GM23338 (cell line): ENCODE measurements at regions not wholly inside any gene's neighbourhood (a gene's known extent, or its start where the extent isn't known, plus 50 kb on each side); places are given as distances from the start of the nearest gene placed in this dataset.

ENCODE experiments used
- ATAC-seq: fragments of 200-7000 bp; cut with Tn5 transposase; 3 replicates; pipeline ENCODE4 v1.9.1; 2020
- DNase-seq: peaks from one replicate; pipeline ENCODE4 v3.0.0-alpha.2; 2015; ENCODE audit warnings: low spot score
- H2AFZ ChIP-seq: fragments of 200-600 bp; sonication (generic); 2 replicates; pipeline ENCODE4 v1.8.0; 2016; ENCODE audit warnings: antibody characterized with exemption, mild to moderate bottlenecking, moderate library complexity
- H3F3A ChIP-seq: fragments of 200-600 bp; sonication (generic); replicated peaks from 2 replicates; pipeline ENCODE4 v1.8.0; 2017; ENCODE audit warnings: antibody characterized with exemption, mixed run types, low read depth
- H3K27ac ChIP-seq: fragments of 200-600 bp; sonication (generic); 2 replicates; pipeline ENCODE4 v1.6.1; 2016; ENCODE audit warnings: low read depth
- H3K27me3 ChIP-seq: fragments of 200-600 bp; sonication (generic); 2 replicates; pipeline ENCODE4 v1.8.0; 2016; ENCODE audit warnings: mild to moderate bottlenecking, mixed run types, moderate library complexity; ENCODE audit not compliant: insufficient read depth
- H3K36me3 ChIP-seq: fragments of 200-600 bp; sonication (generic); 2 replicates; pipeline ENCODE4 v1.8.0; 2016; ENCODE audit warnings: mild to moderate bottlenecking; ENCODE audit not compliant: insufficient read depth
- H3K4me1 ChIP-seq: fragments of 200-600 bp; sonication (generic); 2 replicates; pipeline ENCODE4 v1.8.0; 2016; ENCODE audit warnings: mild to moderate bottlenecking, moderate library complexity; ENCODE audit not compliant: insufficient read depth
- H3K4me2 ChIP-seq: fragments of 200-600 bp; sonication (generic); 2 replicates; pipeline ENCODE4 v1.7.1; 2017; ENCODE audit warnings: mixed run types
- H3K4me3 ChIP-seq: fragments of 200-600 bp; sonication (generic); 2 replicates; pipeline ENCODE4 v1.6.1; 2016; ENCODE audit warnings: mixed run types
- H3K79me2 ChIP-seq: fragments of 200-600 bp; sonication (generic); replicated peaks from 2 replicates; pipeline ENCODE4 v1.8.0; 2017; ENCODE audit warnings: mild to moderate bottlenecking; ENCODE audit not compliant: insufficient read depth
- H3K9me2 ChIP-seq: fragments of 200-600 bp; sonication (generic); 2 replicates; pipeline ENCODE4 v1.8.0; 2017; ENCODE audit not compliant: insufficient read depth
- H4K20me1 ChIP-seq: fragments of 200-600 bp; sonication (generic); replicated peaks from 2 replicates; pipeline ENCODE4 v1.8.0; 2017; ENCODE audit warnings: mild to moderate bottlenecking; ENCODE audit not compliant: insufficient read depth
- H3K27ac Mint-ChIP-seq: 2 replicates; pipeline ENCODE4 v1.8.0; 2020; ENCODE audit warnings: inconsistent platforms, mild to moderate bottlenecking, moderate library complexity, mixed read lengths
- H3K27me3 Mint-ChIP-seq: 3 replicates; pipeline ENCODE4 v1.8.0; 2022; ENCODE audit warnings: low read depth, mild to moderate bottlenecking, moderate library complexity, mixed read lengths, inconsistent platforms; ENCODE audit not compliant: insufficient read depth, poor library complexity
- H3K36me3 Mint-ChIP-seq: 3 replicates; pipeline ENCODE4 v1.8.0; 2021; ENCODE audit warnings: low read depth, mild to moderate bottlenecking, inconsistent platforms, moderate library complexity, mixed read lengths
- H3K4me1 Mint-ChIP-seq: 3 replicates; pipeline ENCODE4 v1.8.0; 2020; ENCODE audit warnings: mild to moderate bottlenecking, inconsistent platforms, mixed read lengths
- H3K4me3 Mint-ChIP-seq: 3 replicates; pipeline ENCODE4 v1.8.0; 2021; ENCODE audit warnings: moderate library complexity, mild to moderate bottlenecking, inconsistent platforms, mixed read lengths
- H3K9me3 Mint-ChIP-seq: 3 replicates; pipeline ENCODE4 v1.8.0; 2020; ENCODE audit warnings: moderate library complexity, mild to moderate bottlenecking, inconsistent platforms, mixed read lengths
- JUNB ChIP-seq: IDR thresholded peaks from one replicate; pipeline ENCODE4 v1.6.1; 2016; ENCODE audit warnings: antibody characterized with exemption; ENCODE audit not compliant: unreplicated experiment
- TF ChIP-seq, protein P1 (sequence below): fragments of 250-450 bp; sonication (Bioruptor Pico); IDR thresholded peaks from 2 replicates; pipeline ENCODE4 v1.5.0; 2020; ENCODE audit warnings: mild to moderate bottlenecking, moderate library complexity

DNA sequence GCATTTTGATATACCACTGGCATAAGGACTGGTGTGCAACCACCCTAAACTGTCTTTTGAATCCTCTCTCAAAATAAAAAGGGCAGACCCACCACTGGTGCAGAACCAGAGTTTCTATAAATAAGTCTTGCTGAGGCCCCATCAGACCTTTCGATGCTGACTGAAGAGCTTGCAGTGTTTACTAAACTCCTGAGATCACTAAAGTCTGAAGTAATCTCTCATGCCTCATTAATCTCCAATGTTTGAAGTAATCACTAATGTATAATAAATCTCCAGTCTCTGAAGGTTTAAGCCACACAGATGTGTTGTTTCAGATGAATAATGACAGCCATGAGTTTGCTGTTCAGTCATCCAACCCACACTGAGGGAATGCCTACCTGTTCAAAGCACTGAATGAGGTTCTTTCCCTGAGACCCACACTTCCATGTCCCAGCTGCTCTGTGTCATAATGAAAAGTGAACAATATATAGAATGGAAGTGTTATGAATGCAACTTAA is 50.6 kb upstream of the DEUP1 start:
- Mint-ChIP-seq H3K4me1 (no peaks in the 10 kb centered on the region), H3K27me3 (no peaks in the 10 kb centered on the region), H3K36me3 (no peaks in the 10 kb centered on the region), H3K4me3 (no peak overlapping the region), H3K9me3 (no peaks in the 10 kb centered on the region), H3K27ac (no peak overlapping the region)
- H3F3A ChIP-seq = no peaks in the 10 kb centered on the region
- ATAC-seq (no peak), DNase-seq (no peak)
- TF ChIP-seq, protein P1, sequence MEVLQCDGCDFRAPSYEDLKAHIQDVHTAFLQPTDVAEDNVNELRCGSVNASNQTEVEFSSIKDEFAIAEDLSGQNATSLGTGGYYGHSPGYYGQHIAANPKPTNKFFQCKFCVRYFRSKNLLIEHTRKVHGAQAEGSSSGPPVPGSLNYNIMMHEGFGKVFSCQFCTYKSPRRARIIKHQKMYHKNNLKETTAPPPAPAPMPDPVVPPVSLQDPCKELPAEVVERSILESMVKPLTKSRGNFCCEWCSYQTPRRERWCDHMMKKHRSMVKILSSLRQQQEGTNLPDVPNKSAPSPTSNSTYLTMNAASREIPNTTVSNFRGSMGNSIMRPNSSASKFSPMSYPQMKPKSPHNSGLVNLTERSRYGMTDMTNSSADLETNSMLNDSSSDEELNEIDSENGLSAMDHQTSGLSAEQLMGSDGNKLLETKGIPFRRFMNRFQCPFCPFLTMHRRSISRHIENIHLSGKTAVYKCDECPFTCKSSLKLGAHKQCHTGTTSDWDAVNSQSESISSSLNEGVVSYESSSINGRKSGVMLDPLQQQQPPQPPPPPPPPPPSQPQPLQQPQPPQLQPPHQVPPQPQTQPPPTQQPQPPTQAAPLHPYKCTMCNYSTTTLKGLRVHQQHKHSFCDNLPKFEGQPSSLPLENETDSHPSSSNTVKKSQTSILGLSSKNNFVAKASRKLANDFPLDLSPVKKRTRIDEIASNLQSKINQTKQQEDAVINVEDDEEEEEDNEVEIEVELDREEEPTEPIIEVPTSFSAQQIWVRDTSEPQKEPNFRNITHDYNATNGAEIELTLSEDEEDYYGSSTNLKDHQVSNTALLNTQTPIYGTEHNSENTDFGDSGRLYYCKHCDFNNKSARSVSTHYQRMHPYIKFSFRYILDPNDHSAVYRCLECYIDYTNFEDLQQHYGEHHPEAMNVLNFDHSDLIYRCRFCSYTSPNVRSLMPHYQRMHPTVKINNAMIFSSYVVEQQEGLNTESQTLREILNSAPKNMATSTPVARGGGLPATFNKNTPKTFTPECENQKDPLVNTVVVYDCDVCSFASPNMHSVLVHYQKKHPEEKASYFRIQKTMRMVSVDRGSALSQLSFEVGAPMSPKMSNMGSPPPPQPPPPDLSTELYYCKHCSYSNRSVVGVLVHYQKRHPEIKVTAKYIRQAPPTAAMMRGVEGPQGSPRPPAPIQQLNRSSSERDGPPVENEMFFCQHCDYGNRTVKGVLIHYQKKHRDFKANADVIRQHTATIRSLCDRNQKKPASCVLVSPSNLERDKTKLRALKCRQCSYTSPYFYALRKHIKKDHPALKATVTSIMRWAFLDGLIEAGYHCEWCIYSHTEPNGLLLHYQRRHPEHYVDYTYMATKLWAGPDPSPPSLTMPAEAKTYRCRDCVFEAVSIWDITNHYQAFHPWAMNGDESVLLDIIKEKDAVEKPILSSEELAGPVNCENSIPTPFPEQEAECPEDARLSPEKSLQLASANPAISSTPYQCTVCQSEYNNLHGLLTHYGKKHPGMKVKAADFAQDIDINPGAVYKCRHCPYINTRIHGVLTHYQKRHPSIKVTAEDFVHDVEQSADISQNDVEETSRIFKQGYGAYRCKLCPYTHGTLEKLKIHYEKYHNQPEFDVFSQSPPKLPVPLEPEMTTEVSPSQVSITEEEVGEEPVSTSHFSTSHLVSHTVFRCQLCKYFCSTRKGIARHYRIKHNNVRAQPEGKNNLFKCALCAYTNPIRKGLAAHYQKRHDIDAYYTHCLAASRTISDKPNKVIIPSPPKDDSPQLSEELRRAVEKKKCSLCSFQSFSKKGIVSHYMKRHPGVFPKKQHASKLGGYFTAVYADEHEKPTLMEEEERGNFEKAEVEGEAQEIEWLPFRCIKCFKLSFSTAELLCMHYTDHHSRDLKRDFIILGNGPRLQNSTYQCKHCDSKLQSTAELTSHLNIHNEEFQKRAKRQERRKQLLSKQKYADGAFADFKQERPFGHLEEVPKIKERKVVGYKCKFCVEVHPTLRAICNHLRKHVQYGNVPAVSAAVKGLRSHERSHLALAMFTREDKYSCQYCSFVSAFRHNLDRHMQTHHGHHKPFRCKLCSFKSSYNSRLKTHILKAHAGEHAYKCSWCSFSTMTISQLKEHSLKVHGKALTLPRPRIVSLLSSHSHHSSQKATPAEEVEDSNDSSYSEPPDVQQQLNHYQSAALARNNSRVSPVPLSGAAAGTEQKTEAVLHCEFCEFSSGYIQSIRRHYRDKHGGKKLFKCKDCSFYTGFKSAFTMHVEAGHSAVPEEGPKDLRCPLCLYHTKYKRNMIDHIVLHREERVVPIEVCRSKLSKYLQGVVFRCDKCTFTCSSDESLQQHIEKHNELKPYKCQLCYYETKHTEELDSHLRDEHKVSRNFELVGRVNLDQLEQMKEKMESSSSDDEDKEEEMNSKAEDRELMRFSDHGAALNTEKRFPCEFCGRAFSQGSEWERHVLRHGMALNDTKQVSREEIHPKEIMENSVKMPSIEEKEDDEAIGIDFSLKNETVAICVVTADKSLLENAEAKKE (CRISPR knock-in tag) = no peak
- no peak for TF ChIP-seq JUNB
- no peak overlapping the region for H2AFZ ChIP-seq
- H3K9me2 ChIP-seq = no peaks in the 10 kb centered on the region
- H3K4me1 ChIP-seq = no peaks in the 10 kb centered on the region
- no peaks in the 10 kb centered on the region for H3K79me2 ChIP-seq
- H3K27ac ChIP-seq = no peak overlapping the region
- H3K4me2 ChIP-seq = no peak overlapping the region
- H4K20me1 ChIP-seq = no peaks in the 10 kb centered on the region
- H3K36me3 ChIP-seq = no peaks in the 10 kb centered on the region
- H3K27me3 ChIP-seq = no peaks in the 10 kb centered on the region
- H3K4me3 ChIP-seq = no peak overlapping the region
